ENCODE measurements at regions not wholly inside any gene's neighbourhood (a gene's known extent, or its start where the extent isn't known, plus 50 kb on each side); places are given as distances from the start of the nearest gene placed in this dataset.
"Not testable (repeated sequence)": the region's sequence is repeated elsewhere in the genome, so short reads cannot be mapped to it uniquely, and the experiment has no call there.

GRCh38 chr9:109599131-109599530, 101.0 kb upstream of the PTPN3 start:
- DNase-seq, result no peak

- no peak for DNase-seq
These were observed 101.6 kb upstream of the PTPN3 start for GRCh38 chr9:109599711-109600110.

GRCh38 chr9:109600142-109600541, 102.0 kb upstream of the PTPN3 start:
- DNase-seq, result no peak

GRCh38 chr9:109601181-109601580, 103.1 kb upstream of the PTPN3 start:
- no peak for DNase-seq

- DNase-seq, result no peak
These were observed 104.9 kb upstream of the PTPN3 start for GRCh38 chr9:109602987-109603386.

GRCh38 chr9:109604131-109604530, 106.0 kb upstream of the PTPN3 start:
- no peak for DNase-seq

- no peak for DNase-seq
These were observed 106.7 kb upstream of the PTPN3 start for GRCh38 chr9:109604781-109605180.

GRCh38 chr9:109609060-109609459, 111.0 kb upstream of the PTPN3 start:
- DNase-seq, result no peak

GRCh38 chr9:109616571-109617120, 118.5 kb upstream of the PTPN3 start:
- no peak for DNase-seq

GRCh38 chr9:109619310-109619709, 121.2 kb upstream of the PTPN3 start:
- no peak for DNase-seq

GRCh38 chr9:109624143-109624542, 126.0 kb upstream of the PTPN3 start:
- no peak for DNase-seq

GRCh38 chr9:109624896-109625295, 126.8 kb upstream of the PTPN3 start:
- DNase-seq, result no peak

- DNase-seq, result no peak
These were observed 128.9 kb upstream of the PTPN3 start for GRCh38 chr9:109627042-109627441.

- DNase-seq, result no peak
These were observed 131.5 kb upstream of the PTPN3 start for GRCh38 chr9:109629615-109630014.

- DNase-seq, result no peak
These were observed 134.7 kb upstream of the PTPN3 start for GRCh38 chr9:109632817-109633216.

GRCh38 chr9:109639674-109640579, 140.1 kb upstream of the PALM2AKAP2 start:
- no peak for DNase-seq

GRCh38 chr9:109640580-109641371, 139.2 kb upstream of the PALM2AKAP2 start:
- peak; percentile 9 for DNase-seq

- DNase-seq, result no peak
These were observed 138.7 kb upstream of the PALM2AKAP2 start for GRCh38 chr9:109641372-109641659.

- no peak for DNase-seq
These were observed 127.9 kb upstream of the PALM2AKAP2 start for GRCh38 chr9:109652112-109652511.

- no peak for DNase-seq
These were observed 127.0 kb upstream of the PALM2AKAP2 start for GRCh38 chr9:109652971-109653370.

- DNase-seq, result no peak
These were observed 126.5 kb upstream of the PALM2AKAP2 start for GRCh38 chr9:109653470-109653869.

- not testable (repeated sequence) for DNase-seq
These were observed 116.0 kb upstream of the PALM2AKAP2 start for GRCh38 chr9:109663978-109664377.

GRCh38 chr9:109665736-109666135, 114.3 kb upstream of the PALM2AKAP2 start:
- not testable (repeated sequence) for DNase-seq

- DNase-seq, result no peak
These were observed 98.7 kb upstream of the PALM2AKAP2 start for GRCh38 chr9:109681301-109681700.
